HG03196 (cell line): ENCODE measurements at regions not wholly inside any gene's neighbourhood (a gene's known extent, or its start where the extent isn't known, plus 50 kb on each side); places are given as distances from the start of the nearest gene placed in this dataset.

Experiments used
- ATAC-seq: cut with Tn5 transposase; IDR thresholded peaks from one replicate; pipeline ENCODE4 v1.9.1; 2021; ENCODE audit not compliant: unreplicated experiment

- no peak for ATAC-seq
Observed at GRCh38 chr10:59125666-59126065, 50.8 kb upstream of the PHYHIPL start.

DNA sequence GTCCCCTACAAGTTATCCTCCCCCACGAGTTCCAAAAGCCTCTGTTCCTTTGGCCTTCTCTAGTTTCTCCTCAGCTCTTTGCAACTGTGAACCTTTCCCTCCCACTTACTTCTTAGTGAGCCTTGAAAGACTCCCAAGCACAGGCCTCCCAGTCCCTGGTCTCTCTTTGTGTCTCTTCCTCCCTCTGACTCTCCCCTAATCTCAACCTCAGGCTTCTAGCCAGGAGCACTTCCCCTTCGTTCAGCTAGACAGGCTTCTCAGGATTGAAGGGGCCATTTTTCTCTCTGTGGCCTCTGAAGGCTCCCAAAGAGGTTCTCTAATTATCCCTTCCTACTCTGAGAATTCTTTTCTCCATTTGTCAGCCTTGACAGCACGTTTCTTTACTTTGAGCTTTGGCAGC, 50.2 kb upstream of the PHYHIPL start:
- ATAC-seq, result no peak
